ENCODE measurements at regions not wholly inside any gene's neighbourhood (a gene's known extent, or its start where the extent isn't known, plus 50 kb on each side); places are given as distances from the start of the nearest gene placed in this dataset.

DNA sequence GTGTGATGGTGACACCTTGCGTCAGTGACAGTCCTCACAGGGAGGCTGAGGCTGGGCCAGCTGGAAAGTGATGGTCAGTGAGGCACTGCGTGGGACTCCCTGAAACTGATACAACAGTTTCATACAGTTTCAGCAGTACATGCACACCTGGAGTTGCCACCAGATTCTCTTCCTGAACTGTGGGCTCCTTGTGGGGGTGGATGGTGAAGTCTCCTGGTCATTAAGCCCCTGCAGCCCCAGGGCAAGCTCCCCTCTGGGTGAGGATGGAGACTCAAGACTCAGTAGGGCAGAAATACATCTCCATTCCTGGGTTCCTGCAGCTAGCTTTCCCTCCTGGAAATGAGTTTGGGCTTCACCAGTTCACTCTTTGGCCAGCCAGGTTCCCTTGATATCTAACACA lies 392.7 kb downstream of the UQCRFS1 start:
- Mint-ChIP-seq H3K27ac (no peak overlapping the region), H3K27me3 (peaks cover 1% of the 10 kb centered on the region), H3K36me3 (no peaks in the 10 kb centered on the region), H3K9me3 (ENCODE audit: low read depth) (no peaks in the 10 kb centered on the region), H3K4me3 (no peak overlapping the region), H3K4me1 (ENCODE audit: low read depth) (no peaks in the 10 kb centered on the region)

DNA sequence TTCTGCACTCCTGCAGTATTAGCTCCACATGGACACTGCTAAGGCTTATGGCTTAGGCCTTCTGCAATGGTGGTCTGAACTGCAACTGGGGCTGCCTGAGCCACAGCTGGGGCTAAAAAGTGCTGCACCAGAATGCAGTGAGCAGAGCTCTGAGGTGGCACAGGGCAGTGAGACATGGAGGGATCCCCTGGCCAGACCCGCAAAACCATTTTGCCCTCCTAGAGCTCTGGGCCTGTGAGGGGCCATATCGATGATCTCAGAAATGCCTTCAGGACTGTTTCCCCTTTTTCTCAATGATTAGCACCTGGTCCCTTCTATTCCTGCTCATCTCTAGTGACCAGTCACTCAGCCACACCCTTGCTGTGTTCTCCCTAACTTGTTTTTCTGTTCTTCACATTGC lies 397.7 kb downstream of the UQCRFS1 start:
- Mint-ChIP-seq H3K36me3 (no peaks in the 10 kb centered on the region), H3K27me3 (peaks cover 1% of the 10 kb centered on the region), H3K4me1 (ENCODE audit: low read depth) (no peaks in the 10 kb centered on the region), H3K27ac (no peak overlapping the region), H3K9me3 (ENCODE audit: low read depth) (no peaks in the 10 kb centered on the region), H3K4me3 (no peak overlapping the region)

DNA sequence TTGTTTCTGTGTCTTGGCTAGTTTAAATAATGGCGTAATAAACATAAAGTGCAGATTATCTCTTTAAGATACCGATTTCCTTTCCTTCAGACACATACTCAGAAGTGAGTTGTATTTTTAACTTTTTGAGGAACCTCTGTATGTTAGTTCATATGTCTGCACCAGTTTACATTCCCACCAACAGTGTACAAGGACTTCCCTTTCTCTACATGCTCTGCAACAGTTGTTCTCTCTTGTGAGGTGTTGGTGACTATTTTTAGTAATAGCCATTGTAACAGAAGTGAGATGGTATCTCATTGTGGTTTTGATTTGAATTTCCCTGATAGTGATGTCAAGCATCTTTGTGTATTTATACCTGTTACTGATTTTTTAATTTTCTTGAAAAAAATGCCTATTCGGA lies 418.6 kb downstream of the UQCRFS1 start:
- Mint-ChIP-seq H3K9me3 (ENCODE audit: low read depth) (peaks cover 8% of the 10 kb centered on the region), H3K4me3 (no peak overlapping the region), H3K27ac (no peak overlapping the region), H3K4me1 (ENCODE audit: low read depth) (peaks cover 5% of the 10 kb centered on the region), H3K36me3 (peaks cover 3% of the 10 kb centered on the region), H3K27me3 (peaks cover 31% of the 10 kb centered on the region)

DNA sequence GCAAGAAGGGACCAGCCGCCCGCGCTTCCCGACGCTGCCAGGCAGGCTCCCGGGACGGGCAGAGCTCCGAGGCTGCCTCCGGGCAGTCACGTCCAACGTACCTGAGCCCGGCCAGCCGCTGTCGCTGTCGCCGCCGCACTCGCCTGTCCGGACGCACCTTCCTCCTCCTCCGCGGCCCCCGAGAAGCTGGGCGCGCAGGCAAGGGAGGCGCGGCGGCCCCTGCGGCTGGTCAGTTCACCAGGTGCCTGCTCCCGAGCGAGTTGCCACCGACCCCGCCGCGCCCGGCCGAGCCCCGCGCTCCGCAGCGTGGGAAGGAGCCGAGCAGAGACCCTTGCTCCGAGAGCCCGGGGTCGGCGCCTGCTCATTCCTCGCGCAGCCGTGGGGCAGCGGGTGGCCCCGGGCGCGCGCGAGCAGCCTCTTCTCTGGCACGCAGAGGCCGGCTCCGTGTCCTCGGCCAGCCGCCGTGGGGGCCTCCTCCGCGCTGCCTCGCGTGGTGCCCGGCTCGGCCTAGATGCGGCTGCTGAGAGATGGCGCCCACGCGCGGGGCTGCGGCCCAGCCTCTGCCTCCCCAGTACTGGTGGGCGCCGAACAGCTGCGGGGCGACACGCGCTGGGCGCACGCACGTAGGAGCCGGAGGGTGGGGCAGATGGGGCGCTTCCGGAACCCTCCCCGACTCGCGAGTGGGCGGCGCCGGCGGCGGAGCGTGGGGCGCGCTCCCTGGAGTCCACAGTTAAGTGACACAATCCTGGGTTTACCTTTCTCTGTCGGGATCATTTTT lies 419.4 kb downstream of the UQCRFS1 start:
- Mint-ChIP-seq H3K9me3 (ENCODE audit: low read depth) (peaks cover 5% of the 10 kb centered on the region), H3K36me3 (peaks cover 3% of the 10 kb centered on the region), H3K27ac (no peak overlapping the region), H3K27me3 (peaks cover 28% of the 10 kb centered on the region), H3K4me3 (no peak overlapping the region), H3K4me1 (ENCODE audit: low read depth) (peaks cover 5% of the 10 kb centered on the region)

DNA sequence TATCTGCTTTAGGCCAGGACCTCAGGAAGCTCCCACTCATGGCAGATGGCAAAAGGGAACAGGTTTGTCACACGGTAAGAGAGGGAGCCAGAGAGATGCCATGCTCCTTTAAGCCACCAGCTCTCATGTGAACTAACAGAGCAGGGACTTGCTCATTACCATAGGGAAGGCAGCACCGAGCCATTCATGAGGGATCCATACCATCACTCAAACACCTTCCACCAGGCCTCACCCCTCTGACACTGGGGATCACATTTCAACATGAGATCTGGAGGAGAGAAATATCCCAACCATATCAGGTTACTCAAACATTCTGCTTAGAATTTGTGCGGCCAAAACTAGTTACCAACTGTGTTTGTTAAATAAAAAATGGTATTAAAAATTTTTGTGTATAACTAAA lies 427.0 kb downstream of the UQCRFS1 start:
- no peak overlapping the region for H3K27ac Mint-ChIP-seq
- H3K27me3 Mint-ChIP-seq = no peaks in the 10 kb centered on the region
- no peaks in the 10 kb centered on the region for H3K4me1 Mint-ChIP-seq (ENCODE audit: low read depth)
- no peaks in the 10 kb centered on the region for H3K36me3 Mint-ChIP-seq
- no peak overlapping the region for H3K4me3 Mint-ChIP-seq
- peaks cover 16% of the 10 kb centered on the region for H3K9me3 Mint-ChIP-seq (ENCODE audit: low read depth)

DNA sequence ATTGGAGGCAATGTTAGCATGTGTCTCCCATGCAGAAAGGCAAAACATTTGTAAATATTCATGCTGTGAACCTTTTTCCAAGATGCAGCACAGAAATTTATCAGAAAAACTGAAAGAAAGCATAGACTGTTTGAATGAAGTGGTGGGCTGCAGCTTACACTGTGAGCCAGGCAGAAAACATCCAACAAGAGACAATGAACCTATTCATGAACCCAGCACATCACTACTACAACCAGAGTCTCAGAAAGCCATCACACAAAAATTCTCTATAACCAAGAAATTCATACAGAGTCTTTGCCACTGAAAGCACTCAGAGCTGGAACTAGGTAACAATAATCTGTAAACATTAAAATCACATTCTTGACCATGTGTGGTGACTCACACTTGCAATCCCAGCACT lies 448.9 kb downstream of the UQCRFS1 start:
- no peaks in the 10 kb centered on the region for H3K36me3 Mint-ChIP-seq
- no peak overlapping the region for H3K27ac Mint-ChIP-seq
- H3K9me3 Mint-ChIP-seq (ENCODE audit: low read depth) = peaks cover 20% of the 10 kb centered on the region
- H3K4me3 Mint-ChIP-seq = no peak overlapping the region
- H3K4me1 Mint-ChIP-seq (ENCODE audit: low read depth) = no peaks in the 10 kb centered on the region
- no peaks in the 10 kb centered on the region for H3K27me3 Mint-ChIP-seq

DNA sequence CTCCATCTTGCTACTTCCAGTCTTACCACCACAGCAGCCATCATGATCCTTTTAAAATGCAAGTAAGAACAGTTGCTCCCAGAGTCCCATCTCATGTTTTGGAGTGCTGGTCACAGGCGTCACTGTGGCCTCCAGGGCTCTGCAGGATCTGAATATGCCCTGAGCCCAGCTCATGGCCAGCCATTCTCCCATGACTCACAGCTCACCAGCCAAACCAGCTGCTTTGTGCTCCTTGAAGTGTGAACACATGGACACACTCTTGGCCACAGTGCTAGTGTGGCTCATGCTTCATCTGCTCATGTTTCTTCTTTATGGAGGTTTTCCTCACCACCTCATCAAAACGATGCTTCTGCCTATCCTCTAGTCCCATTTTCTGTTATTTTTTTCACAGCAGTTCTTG lies 466.5 kb downstream of the UQCRFS1 start:
- no peaks in the 10 kb centered on the region for H3K27me3 Mint-ChIP-seq
- no peak overlapping the region for H3K27ac Mint-ChIP-seq
- no peaks in the 10 kb centered on the region for H3K9me3 Mint-ChIP-seq (ENCODE audit: low read depth)
- no peak overlapping the region for H3K4me3 Mint-ChIP-seq
- no peaks in the 10 kb centered on the region for H3K4me1 Mint-ChIP-seq (ENCODE audit: low read depth)
- H3K36me3 Mint-ChIP-seq = no peaks in the 10 kb centered on the region

DNA sequence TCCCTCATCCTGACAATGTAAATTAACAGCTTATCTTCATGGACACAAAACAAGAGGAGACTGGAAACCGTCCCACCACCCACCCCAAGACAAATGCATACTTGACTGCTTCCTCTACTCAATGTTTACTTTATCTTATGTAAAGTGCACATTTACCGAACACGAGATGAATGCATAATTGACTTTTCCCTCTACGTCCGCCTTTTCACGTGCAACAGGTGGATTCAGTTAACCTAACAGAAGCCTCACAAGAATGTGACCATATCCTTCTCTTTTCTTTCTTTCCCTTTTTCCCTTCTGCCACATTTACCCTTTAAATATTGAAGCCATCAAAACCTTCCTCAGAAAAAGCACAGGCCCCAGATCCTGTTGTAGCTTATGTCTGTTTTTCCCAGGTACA lies 468.0 kb downstream of the UQCRFS1 start:
- Mint-ChIP-seq H3K27ac (no peak overlapping the region), H3K36me3 (no peaks in the 10 kb centered on the region)

DNA sequence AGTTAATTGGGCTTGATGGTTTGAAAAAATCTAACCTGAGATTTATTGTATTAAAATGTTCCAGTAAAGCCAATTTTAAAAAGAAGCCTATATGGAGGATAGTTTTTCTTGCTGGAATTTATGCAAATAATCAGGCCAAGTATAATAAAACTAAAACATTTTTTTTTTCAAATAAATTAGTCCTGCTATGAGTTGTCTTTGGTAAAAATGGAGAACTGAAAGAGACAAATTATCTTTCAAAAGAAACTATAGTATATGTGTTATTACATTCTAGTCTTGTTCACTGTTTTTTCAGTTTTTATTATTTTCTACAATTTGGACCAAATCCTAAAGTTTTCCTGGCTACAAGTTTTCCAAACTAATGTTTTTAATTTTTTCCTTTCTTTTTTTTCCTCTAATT lies 468.9 kb downstream of the UQCRFS1 start:
- Mint-ChIP-seq H3K27me3 (no peaks in the 10 kb centered on the region), H3K4me1 (ENCODE audit: low read depth) (no peaks in the 10 kb centered on the region), H3K36me3 (no peaks in the 10 kb centered on the region), H3K4me3 (no peak overlapping the region), H3K9me3 (ENCODE audit: low read depth) (no peaks in the 10 kb centered on the region), H3K27ac (no peak overlapping the region)

More for the DNA sequence above, 468.0 kb downstream of the UQCRFS1 start:
- Mint-ChIP-seq H3K4me3 (no peak overlapping the region), H3K9me3 (ENCODE audit: low read depth) (no peaks in the 10 kb centered on the region), H3K4me1 (ENCODE audit: low read depth) (no peaks in the 10 kb centered on the region), H3K27me3 (no peaks in the 10 kb centered on the region)

DNA sequence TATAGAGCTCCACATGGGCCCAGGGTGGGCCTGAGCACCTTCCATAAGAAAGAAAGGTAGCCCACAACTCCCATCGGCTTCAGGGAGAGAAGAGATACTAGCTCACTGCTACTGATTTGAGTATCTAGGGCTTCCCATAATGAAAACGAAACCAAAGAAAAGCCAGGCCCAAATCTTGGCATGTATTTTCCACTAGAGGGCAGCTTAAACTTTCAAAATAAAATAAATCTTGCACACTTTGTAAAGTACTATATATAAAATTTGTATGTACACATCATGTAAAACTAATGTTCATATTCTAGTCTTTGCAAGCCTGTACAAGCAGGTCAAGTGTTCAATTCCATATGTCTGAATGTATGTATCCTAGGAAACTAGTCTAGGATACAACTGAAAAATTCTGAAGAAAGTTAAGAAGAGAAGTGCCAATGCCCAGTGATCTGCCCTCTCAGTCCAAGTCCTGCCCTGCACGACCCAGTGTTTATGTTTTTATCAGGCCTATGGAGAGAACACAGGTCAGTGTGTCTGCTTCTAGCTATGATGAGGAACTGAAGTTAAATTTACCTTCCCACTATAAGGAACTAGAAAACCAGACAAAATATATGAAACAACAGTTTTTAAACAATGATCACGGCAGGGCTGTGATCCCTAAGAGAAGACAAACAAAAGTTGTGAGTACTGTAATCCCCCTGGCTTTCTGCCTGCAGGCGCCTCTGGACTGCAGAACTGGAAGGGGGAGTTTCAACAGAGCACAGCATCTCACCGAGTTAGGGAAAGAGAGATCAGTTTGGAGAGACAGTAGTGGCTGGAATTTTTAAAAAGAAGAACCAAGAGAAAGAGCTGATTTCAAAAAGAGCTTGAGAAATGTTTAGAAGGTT lies 475.7 kb downstream of the UQCRFS1 start:
- H3K9me3 Mint-ChIP-seq (ENCODE audit: low read depth) = no peaks in the 10 kb centered on the region
- no peaks in the 10 kb centered on the region for H3K27me3 Mint-ChIP-seq
- no peak overlapping the region for H3K4me3 Mint-ChIP-seq
- no peaks in the 10 kb centered on the region for H3K36me3 Mint-ChIP-seq
- H3K27ac Mint-ChIP-seq = no peak overlapping the region
- H3K4me1 Mint-ChIP-seq (ENCODE audit: low read depth) = peaks cover 4% of the 10 kb centered on the region

DNA sequence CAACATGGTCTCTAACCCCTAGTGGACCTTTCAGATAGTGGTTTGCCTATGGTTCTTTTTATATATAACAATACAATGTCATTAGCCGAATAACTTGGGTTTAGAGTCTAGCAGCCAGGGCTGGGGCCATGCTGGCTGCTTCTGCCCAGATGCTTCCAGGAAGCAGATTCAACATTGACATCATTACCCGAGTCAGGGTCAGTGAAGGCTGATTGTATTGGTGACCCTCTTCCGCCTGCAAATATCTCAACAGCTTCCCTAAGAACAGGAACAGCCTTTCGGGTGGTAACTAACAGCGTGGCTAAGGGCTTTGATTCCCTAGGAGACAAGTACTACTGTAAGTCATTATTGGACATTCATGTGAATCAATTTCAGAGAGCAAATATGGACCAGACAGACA lies 476.4 kb downstream of the UQCRFS1 start:
- H3K9me3 Mint-ChIP-seq (ENCODE audit: low read depth) = no peaks in the 10 kb centered on the region
- no peak overlapping the region for H3K27ac Mint-ChIP-seq
- peaks cover 4% of the 10 kb centered on the region for H3K4me1 Mint-ChIP-seq (ENCODE audit: low read depth)
- no peaks in the 10 kb centered on the region for H3K36me3 Mint-ChIP-seq
- no peaks in the 10 kb centered on the region for H3K27me3 Mint-ChIP-seq
- no peak overlapping the region for H3K4me3 Mint-ChIP-seq

DNA sequence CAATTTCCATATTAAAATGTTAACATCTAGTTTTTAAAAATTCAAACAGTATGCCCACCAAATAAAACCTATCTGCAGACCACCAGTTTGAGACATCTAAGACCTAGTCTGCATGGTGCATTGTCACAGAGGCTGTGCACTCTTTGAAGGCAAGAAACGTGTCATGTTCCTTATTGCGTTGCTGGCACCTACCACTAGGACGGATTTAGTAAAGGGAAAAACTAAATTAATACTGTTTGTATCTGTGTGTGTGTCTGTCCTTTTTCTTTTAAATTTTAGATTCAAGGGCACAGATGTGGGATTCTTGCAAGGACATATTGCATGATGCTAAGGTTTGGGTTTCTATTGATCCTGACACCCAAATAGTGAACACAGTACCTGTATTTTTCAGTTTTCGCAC lies 481.4 kb downstream of the UQCRFS1 start:
- peaks cover under 1% of the 10 kb centered on the region for H3K4me1 Mint-ChIP-seq (ENCODE audit: low read depth)
- H3K36me3 Mint-ChIP-seq = no peaks in the 10 kb centered on the region
- peaks cover 13% of the 10 kb centered on the region for H3K27me3 Mint-ChIP-seq
- no peak overlapping the region for H3K27ac Mint-ChIP-seq
- no peak overlapping the region for H3K4me3 Mint-ChIP-seq
- H3K9me3 Mint-ChIP-seq (ENCODE audit: low read depth) = no peaks in the 10 kb centered on the region

DNA sequence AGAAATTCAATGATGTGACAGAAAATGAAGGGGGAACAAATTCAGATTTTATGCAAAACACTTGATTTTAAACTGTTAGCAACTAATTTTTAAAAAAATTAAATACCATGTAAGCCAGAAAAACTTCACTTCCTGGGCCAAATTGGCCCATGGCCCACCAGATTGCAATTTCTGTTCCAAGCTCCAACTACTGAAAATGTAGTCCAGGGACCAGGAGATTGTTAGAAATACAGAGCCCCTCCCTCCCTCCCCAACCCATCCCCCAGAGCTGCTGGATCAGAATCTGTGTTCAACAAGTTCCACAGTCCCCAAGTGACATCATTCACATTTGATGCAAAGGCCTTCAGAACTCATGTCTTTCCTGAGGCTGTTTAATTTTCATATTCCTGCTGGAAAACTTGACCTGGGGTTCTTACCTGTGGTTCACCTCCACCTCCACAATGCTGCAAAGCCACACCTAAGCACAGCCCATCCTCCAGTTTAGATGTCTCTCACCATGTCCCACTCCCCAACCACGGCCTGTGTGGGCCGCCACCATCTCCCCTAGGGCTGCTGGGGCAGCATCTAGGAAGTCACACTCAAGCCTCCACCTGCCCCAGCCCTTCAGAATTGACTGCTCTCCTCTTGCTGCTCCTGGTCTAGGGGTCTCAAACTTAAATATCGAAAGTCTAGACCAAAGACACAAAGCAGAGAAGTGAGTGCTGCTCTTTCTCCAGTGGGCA lies 482.0 kb downstream of the UQCRFS1 start:
- Mint-ChIP-seq H3K4me1 (ENCODE audit: low read depth) (no peaks in the 10 kb centered on the region), H3K9me3 (ENCODE audit: low read depth) (no peaks in the 10 kb centered on the region), H3K36me3 (no peaks in the 10 kb centered on the region), H3K27ac (no peak overlapping the region), H3K4me3 (no peak overlapping the region), H3K27me3 (peaks cover 14% of the 10 kb centered on the region)

DNA sequence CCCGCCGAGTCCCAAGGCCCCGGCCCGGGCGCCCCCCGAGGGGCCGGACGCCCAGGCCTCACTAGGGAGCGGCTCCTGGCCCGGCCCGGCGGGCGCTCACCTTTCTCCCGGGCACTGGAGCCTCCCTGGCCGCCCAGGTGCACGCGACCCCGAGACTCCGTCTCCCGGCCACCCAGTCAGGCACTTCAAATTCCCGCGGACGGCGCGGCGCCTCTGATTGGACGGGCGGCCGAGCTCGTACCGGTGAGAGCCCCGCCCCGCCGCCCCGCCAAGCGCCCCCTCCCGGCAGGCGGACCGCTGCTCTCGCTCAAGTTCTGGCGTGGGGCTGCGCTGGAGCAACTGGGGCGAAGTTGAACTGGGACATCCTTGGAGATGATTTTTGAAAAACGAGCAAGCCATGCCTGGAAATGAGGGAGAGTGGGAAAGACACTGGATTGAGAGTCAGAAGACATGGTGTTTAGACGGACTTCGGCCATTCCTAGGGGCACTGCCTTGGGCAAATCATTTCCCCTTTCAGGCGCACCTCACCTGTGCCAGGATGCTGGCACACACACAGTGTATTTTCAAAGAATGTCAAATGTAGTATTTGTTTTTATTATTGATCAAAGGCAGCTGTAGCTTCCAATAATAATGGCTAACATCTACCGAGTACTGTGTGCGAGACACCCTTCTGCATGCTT lies 485.3 kb downstream of the UQCRFS1 start:
- Mint-ChIP-seq H3K27me3 (peaks cover 18% of the 10 kb centered on the region), H3K9me3 (ENCODE audit: low read depth) (no peaks in the 10 kb centered on the region), H3K36me3 (no peaks in the 10 kb centered on the region), H3K4me1 (ENCODE audit: low read depth) (no peaks in the 10 kb centered on the region), H3K27ac (no peak overlapping the region), H3K4me3 (no peak overlapping the region)

Measured in activated naive CD8-positive, alpha-beta T cell (primary cell).